ENCODE measurements at regions not wholly inside any gene's neighbourhood (a gene's known extent, or its start where the extent isn't known, plus 50 kb on each side); places are given as distances from the start of the nearest gene placed in this dataset.

- no peak for TF ChIP-seq CTCF (IDR thresholded peaks at IDR 0.05)
- no peak for TF ChIP-seq POLR2A (IDR thresholded peaks at IDR 0.05)
Observed at GRCh38 chr9:29213417-29214153, 1640.3 kb upstream of the C9orf72 start, which contains the start of gene LINGO2.

Measured in lower leg skin (tissue), 3 donors.